HG03457 (cell line): ENCODE measurements at regions not wholly inside any gene's neighbourhood (a gene's known extent, or its start where the extent isn't known, plus 50 kb on each side); places are given as distances from the start of the nearest gene placed in this dataset.
"Not testable (repeated sequence)": the region's sequence is repeated elsewhere in the genome, so short reads cannot be mapped to it uniquely, and the experiment has no call there.

Source experiments
- ATAC-seq: cut with Tn5 transposase; IDR thresholded peaks from one replicate; pipeline ENCODE4 v1.9.1; 2021; ENCODE audit warnings: moderate number of reproducible peaks; ENCODE audit not compliant: unreplicated experiment

GRCh38 chr18:42530276-42530675 lies 575.2 kb downstream of the PIK3C3 start:
- no peak for ATAC-seq

DNA sequence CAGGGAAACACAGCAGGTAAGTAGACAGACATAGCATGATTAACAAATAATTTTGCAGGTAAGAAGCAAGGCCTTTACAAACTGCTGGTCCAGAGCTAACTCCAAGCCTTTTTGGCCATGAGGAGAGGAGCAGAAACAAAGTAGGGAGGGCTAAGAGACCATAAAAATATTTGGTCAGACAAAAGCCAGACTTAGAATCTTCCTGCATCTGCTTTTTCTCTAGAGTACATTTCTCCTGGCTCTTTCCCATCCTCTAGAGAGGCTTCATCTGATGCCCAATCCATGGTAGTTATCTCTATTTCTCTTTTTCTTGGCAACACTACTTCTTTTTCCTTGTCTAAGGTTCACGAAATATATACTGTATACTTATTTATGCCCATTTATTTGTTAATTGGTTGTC lies 577.1 kb downstream of the PIK3C3 start:
- ATAC-seq, result no peak

DNA sequence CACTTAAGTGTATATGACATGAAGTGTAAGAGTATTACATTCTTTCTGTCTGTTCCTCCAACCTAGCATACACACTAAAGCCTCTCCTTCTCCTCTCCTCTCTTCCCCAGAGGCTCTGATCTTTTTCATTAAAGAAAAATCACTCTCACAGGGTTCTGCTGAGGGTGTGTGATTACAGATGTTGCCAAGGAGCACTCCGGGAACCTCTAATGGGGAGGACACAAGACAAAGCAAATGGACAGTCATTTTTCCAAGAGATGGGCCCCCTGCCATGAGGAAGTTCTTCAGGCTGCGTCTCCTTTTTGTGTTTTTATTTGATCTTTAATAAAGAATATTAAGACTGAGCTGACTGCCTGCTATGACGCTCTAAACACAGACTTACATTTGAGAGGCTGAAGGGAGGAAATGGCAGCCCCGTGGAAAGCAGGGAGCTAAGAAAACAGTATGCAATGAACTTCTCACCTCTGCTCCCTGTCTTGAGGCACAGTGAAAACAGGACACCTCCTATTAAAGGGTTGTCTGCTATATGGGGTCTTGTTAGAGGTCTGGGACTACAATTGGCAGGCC lies 578.1 kb downstream of the PIK3C3 start:
- ATAC-seq, result no peak

- ATAC-seq, result no peak
These were observed 578.6 kb downstream of the PIK3C3 start for GRCh38 chr18:42533616-42534015.

- no peak for ATAC-seq
These were observed 579.3 kb downstream of the PIK3C3 start for GRCh38 chr18:42534313-42534712.

DNA sequence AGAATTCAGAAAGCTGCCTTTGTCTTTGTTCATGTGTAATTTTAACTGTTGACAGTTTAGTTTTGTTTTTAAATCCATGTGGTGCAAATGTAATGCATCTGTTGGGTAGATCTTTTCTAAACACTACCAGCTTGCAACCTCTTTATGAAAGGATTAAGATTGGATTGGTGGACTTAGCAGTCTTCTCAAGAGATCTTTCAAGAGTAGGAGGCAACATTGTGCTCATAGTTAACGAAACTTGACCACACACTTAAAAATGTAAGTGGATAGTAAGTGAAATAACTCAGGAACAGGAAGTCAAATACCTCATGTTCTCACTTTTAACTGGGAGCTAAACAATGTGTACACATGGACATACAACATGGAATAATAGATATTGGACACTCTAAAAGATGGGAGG lies 579.0 kb downstream of the RIT2 start:
- no peak for ATAC-seq

GRCh38 chr18:42537291-42537690 lies 578.2 kb downstream of the RIT2 start:
- no peak for ATAC-seq

DNA sequence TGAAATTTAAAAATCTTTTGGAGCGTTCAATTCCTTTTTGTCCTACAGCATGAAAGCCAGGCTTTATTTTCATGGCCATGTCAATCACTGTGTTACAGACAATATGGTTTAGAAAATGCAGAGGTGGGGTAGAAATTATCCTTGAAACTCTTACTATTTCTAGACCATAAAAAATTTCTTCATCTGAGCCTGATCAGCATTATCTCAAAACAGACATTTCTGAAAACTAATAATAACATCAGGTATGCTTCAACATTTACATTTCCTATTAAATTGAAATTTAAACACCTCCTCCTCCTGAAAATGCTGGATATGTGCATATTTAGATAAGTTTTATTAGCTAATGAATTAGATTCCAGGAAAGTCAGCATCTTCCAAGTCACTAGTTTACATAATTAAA lies 570.6 kb downstream of the RIT2 start:
- no peak for ATAC-seq

- ATAC-seq, result no peak
These were observed 569.7 kb downstream of the RIT2 start for GRCh38 chr18:42545825-42546224.

DNA sequence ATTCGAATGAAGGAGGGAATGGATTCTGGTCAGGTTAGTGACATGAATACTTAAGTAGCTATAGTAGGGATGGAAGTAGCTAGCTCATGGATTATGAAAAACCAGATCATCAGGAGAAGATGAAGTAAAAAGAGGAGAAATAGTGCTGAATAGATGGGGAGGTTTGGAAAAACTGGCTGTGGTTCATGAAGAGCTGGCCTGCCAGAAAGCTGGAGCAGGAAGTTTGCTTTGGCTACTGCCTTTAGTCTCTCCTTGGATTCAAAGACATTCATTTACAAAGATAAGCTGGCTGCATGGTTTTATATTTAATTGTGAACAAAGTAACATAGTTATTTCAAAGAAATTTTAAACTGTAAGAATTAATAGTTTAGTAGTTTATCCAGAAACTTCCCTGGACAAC lies 567.0 kb downstream of the RIT2 start:
- ATAC-seq, result no peak

DNA sequence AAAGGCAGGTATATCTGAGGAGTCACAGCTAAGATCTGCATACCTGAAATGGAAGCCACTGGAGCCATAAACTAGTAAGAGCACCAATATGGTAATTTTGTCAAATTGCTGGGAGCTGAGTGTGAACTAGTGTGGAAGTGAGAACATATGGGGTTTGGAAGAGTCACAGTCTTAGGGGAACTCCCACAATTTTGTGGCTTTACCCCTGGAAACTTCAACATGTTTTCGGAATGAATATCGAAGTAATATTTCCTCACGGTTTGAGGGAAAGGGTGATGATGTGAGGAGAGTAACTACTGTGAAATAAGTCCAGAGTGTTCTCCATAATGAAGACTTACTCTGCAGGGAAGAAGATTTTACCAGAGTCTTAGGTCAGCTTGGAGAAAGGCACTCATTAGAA lies 565.9 kb downstream of the RIT2 start:
- ATAC-seq, result no peak

DNA sequence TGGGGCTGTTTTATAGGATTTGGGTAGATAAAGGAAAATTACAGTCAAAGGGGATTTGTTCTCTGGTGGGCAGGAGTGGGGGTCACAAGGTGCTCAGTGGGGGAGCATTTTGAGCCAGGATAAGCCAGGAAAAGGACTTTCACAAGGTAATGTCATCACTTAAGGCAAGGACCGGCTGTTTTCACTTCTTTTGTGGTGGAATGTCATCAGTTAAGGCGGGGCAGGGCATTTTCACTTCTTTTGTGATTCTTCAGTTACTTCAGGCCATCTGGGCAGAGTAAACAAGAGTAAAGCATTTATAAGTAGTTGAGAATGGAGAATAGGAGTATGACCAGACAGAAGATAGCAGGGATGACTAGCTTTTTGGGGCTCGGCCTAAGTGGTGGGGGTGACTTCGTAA lies 562.9 kb downstream of the RIT2 start:
- ATAC-seq, result not testable (repeated sequence)

- no peak for ATAC-seq
These were observed 556.3 kb downstream of the RIT2 start for GRCh38 chr18:42559069-42559690.

DNA sequence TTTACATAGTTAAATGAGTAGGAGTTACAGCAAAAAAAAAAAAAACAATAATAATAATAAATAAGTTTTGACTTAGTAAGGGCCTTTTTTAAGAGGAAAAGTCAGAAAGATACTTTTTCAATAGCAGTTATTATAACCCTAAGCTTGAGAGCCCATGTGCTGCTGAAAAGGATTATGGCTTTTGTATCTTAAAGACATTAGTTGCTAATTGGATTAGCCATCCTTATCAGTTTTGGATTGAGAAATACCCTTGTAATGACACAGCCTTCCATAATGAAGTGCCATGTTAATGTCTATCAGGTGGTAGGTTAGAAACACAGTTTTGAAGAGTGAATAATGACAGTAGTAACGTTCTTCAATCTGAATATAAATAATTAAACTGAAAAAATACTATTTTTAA lies 554.0 kb downstream of the RIT2 start:
- no peak for ATAC-seq

DNA sequence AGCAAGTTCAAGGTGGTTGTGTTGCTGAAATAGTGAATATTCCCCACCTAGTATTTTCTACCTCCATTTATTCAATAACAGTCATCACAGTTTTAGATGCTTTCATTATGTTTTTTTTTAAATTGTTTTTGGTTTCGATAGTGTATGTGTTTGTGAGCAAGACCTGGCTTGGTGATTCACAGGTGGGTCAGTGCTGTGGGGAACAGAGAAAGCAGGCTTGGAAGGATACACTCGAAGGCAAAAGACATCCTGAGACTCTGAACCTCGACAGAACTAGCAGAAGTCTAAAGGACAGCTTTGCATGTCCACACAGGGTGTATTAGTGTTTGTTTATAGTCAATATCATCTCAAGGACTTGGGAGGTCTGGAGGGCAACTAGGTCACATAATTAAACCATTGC lies 551.5 kb downstream of the RIT2 start:
- ATAC-seq, result no peak

GRCh38 chr18:42564761-42565160 lies 550.7 kb downstream of the RIT2 start:
- ATAC-seq, result no peak

GRCh38 chr18:42568773-42569172 lies 546.7 kb downstream of the RIT2 start:
- no peak for ATAC-seq

DNA sequence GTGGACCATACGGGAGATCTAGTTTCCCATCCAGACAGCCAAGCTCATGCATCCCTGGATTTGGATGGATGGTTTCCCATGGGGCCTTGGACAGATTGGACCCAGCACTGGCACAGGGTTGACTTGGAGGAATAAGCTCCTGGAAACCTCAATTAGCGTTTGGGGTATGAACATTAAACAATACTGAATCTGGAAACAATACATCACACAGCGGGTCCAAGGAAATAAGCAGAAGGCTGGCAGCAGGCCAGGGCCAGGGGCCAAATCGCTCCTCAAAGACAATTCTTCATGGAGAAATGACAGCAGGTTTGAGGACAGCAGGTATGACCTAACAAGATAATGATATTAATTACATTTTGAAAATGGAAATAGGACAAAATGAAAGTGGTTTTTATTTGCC lies 540.6 kb downstream of the RIT2 start:
- ATAC-seq, result no peak

DNA sequence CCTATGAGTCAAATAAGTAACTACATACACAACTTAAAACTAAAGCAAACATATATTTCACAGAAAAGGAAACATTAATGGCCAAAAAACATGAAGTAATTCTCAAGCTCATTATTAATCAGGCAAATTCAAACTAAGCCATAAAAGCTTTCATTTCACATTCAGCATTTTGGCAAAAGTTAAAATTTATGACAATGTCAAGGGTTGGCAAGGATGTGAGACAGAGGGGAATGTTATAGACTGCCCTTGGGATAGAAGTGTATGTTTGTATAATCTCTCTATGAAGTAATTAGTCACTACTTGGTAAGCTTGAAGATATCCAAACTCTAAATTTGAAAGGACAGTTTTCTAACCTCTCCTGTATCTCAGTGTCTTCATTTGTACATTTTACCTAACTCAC lies 539.4 kb downstream of the RIT2 start:
- ATAC-seq, result no peak

- ATAC-seq, result no peak
These were observed 536.7 kb downstream of the RIT2 start for GRCh38 chr18:42578792-42579191.

DNA sequence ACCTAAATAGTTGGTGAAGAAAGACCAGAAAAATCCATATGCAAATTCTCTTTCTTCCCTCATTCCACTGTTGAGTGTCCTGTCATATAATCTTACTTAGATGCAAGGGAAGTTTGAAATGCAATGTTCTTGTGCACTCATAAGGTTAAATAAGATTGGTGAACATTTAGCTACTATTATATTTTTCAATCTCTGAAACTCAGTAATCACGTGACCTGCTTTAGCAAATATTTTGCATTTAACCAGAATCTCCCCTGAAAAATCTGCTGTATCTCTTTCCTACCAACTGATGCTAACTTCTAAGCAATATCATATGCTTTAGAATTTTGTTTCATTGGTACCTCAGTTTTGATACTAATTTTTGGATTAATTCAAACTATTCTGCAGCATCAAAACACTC lies 533.2 kb downstream of the RIT2 start:
- no peak for ATAC-seq

DNA sequence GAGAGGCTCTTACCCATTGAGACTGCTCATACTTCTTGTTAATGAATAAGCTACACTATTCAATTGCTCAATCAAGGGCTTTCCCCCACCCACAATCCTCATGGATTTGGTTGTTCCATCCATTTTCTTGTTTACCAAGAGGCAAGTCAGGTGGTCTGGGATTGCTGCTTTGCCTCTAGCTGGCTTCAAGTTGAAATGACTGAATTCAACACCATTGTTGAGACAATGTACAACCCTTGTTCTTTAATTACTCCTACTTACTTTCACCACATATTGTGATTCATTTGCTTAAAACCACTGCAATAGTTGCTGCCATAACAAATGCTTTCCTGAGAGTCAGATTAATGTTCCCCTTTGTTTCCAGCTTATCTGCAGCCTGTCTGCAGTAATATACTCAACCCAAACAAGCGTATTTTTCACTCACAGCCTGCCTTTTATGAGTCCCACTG lies 532.2 kb downstream of the RIT2 start:
- ATAC-seq, result no peak

DNA sequence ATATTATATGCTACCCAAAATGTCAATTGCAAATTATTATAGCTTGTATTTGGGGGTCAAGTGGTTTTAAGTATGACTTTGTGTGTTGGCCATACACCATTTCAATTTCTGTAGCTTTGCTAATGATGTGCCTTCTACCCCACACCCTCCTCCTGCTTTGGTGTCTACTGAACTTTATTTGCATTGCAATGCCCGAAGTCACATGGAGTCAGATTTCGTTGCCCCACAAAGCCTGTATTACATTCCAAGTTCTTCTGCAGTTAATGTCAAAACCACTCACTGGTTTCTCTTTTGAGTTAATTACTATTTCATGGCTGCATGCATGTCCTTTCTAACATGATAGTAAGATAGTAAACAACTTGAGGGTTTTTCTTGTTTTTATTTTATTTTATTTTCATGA lies 528.9 kb downstream of the RIT2 start:
- no peak for ATAC-seq
